Fibroblast of skin of scalp (primary cell): ENCODE measurements at regions not wholly inside any gene's neighbourhood (a gene's known extent, or its start where the extent isn't known, plus 50 kb on each side); places are given as distances from the start of the nearest gene placed in this dataset.

ENCODE experiments used
- DNase-seq: peaks from one replicate; pipeline ENCODE4 v3.0.0-alpha.2; 2013

- DNase-seq, result no peak
Measured at GRCh38 chr6:109315341-109316110, 66.7 kb downstream of the CD164 start.

GRCh38 chr6:109314313-109314712 lies 68.0 kb downstream of the CD164 start:
- DNase-seq, result no peak

- DNase-seq, result no peak
Measured at GRCh38 chr6:109313139-109313538, 69.1 kb downstream of the CD164 start.

- DNase-seq, result no peak
Measured at GRCh38 chr6:109311471-109311870, 70.8 kb downstream of the CD164 start.

GRCh38 chr6:109309917-109310316 lies 72.3 kb downstream of the CD164 start:
- no peak for DNase-seq

- peak; percentile 12 for DNase-seq
Measured at GRCh38 chr6:109308018-109308492, 74.2 kb downstream of the CD164 start.

- DNase-seq, result no peak
Measured at GRCh38 chr6:109306733-109307132, 75.5 kb downstream of the CD164 start.

- DNase-seq, result no peak
Measured at GRCh38 chr6:109305028-109305427, 77.2 kb downstream of the CD164 start.

GRCh38 chr6:109304284-109305015 lies 77.8 kb downstream of the CD164 start:
- no peak for DNase-seq

- no peak for DNase-seq
Measured at GRCh38 chr6:109303640-109304283, 78.5 kb downstream of the CD164 start.

GRCh38 chr6:109303164-109303563 lies 79.1 kb downstream of the CD164 start:
- no peak for DNase-seq

GRCh38 chr6:109302176-109302575 lies 80.1 kb downstream of the CD164 start:
- DNase-seq, result no peak

- DNase-seq, result no peak
Measured at GRCh38 chr6:109301418-109301817, 80.8 kb downstream of the CD164 start.

- no peak for DNase-seq
Measured at GRCh38 chr6:109300874-109301273, 81.4 kb downstream of the CD164 start.

GRCh38 chr6:109299776-109300564 lies 82.3 kb downstream of the CD164 start:
- no peak for DNase-seq

GRCh38 chr6:109299265-109299607 lies 83.0 kb downstream of the CD164 start:
- DNase-seq, result no peak

GRCh38 chr6:109298605-109299264 lies 83.5 kb downstream of the CD164 start:
- no peak for DNase-seq

- DNase-seq, result no peak
Measured at GRCh38 chr6:109297406-109298110, 84.7 kb downstream of the CD164 start.

- no peak for DNase-seq
Measured at GRCh38 chr6:109296971-109297372, 85.3 kb downstream of the CD164 start.

GRCh38 chr6:109296452-109296851 lies 85.8 kb downstream of the CD164 start:
- no peak for DNase-seq

GRCh38 chr6:109295774-109296156 lies 86.5 kb downstream of the CD164 start:
- DNase-seq, result no peak
